AG04449 (cell line): ENCODE measurements at regions not wholly inside any gene's neighbourhood (a gene's known extent, or its start where the extent isn't known, plus 50 kb on each side); places are given as distances from the start of the nearest gene placed in this dataset.

Experiments used
- CTCF ChIA-PET: fragments of 350-600 bp; formaldehyde crosslinking; extraction: SDS; loops from one replicate; lab custom pipeline; 2021; ENCODE audit warnings: antibody characterized with exemption; lab: Yijun Ruan, JAX
- POLR2A ChIA-PET: fragments of 400-600, 350-600 bp; formaldehyde crosslinking; extraction: SDS; loops from one replicate; lab custom pipeline; 2020; ENCODE audit warnings: antibody characterized with exemption, inconsistent platforms; lab: Yijun Ruan, JAX
- DNase-seq: peaks from one replicate; pipeline ENCODE4 v3.0.0-alpha.2; 2010; ENCODE audit warnings: low read depth, low spot score
- H3K4me3 ChIP-seq: 2 replicates; pipeline ENCODE4 v1.5.1; 2011; ENCODE audit warnings: low read depth, mild to moderate bottlenecking, control low read depth, low read length
- TF ChIP-seq, protein P1 (sequence below): IDR thresholded peaks from one replicate; pipeline ENCODE4 v1.5.1; 2011; ENCODE audit warnings: mild to moderate bottlenecking, moderate library complexity, low read length, control low read depth, inconsistent platforms; ENCODE audit not compliant: insufficient read depth; ENCODE audit errors: missing control alignments

DNA sequence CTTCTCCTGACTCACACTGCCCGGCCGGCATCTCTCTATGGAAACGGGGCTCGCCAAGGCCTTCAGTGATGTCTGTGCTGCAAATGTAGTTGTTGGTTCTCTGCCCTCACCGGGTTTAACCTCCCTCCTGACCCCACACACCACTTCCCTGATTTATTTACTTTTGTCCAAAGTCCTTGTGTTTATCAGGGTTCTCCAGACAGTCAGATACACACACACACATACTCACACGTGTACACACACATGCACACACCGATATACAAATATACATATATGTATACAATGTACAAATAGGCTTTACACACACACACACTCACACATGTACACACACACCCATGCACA, 647.0 kb downstream of the BRD1 start:
- TF ChIP-seq, protein P1, sequence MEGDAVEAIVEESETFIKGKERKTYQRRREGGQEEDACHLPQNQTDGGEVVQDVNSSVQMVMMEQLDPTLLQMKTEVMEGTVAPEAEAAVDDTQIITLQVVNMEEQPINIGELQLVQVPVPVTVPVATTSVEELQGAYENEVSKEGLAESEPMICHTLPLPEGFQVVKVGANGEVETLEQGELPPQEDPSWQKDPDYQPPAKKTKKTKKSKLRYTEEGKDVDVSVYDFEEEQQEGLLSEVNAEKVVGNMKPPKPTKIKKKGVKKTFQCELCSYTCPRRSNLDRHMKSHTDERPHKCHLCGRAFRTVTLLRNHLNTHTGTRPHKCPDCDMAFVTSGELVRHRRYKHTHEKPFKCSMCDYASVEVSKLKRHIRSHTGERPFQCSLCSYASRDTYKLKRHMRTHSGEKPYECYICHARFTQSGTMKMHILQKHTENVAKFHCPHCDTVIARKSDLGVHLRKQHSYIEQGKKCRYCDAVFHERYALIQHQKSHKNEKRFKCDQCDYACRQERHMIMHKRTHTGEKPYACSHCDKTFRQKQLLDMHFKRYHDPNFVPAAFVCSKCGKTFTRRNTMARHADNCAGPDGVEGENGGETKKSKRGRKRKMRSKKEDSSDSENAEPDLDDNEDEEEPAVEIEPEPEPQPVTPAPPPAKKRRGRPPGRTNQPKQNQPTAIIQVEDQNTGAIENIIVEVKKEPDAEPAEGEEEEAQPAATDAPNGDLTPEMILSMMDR, result no peak
- H3K4me3 ChIP-seq, result no peak overlapping the region
- no peak for DNase-seq
- ChIA-PET POLR2A (no interaction called here), CTCF (no interaction called here)

GRCh38 chr22:49179886-49180682, 647.6 kb downstream of the BRD1 start:
- no peak for DNase-seq
- H3K4me3 ChIP-seq, result no peak overlapping the region
- ChIA-PET POLR2A (no interaction called here), CTCF (no interaction called here)
- TF ChIP-seq, protein P1, result no peak

- no peak for DNase-seq
- no peak overlapping the region for H3K4me3 ChIP-seq
- ChIA-PET POLR2A (no interaction called here), CTCF (no interaction called here)
- TF ChIP-seq, protein P1, result no peak
These were observed 648.5 kb downstream of the BRD1 start for GRCh38 chr22:49179175-49179574.

GRCh38 chr22:49178246-49179005, 649.2 kb downstream of the BRD1 start:
- no peak overlapping the region for H3K4me3 ChIP-seq
- DNase-seq, result no peak
- ChIA-PET CTCF (no interaction called here), POLR2A (no interaction called here)
- TF ChIP-seq, protein P1, result no peak

DNA sequence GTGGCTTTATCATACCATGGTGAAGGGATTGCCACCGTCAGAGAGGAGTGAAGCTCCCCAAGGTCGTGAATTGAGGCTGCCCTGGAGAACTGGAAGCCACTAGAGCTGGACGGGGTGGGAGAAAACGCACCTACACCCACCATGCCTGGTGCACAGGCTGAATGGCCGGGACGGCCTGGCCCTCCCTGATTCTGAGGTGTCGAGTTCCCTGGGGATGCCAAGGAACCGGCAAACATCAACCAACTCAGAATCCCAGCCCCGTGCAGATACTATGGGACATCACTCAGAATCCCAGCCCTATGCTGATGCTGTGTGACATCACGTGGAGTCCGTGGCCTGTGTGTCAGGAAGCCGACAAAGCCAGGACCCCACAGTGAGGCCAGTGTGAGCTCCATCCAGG, 650.0 kb downstream of the BRD1 start:
- no peak overlapping the region for H3K4me3 ChIP-seq
- TF ChIP-seq, protein P1, result no peak
- no peak for DNase-seq
- CTCF ChIA-PET, result no interaction called here
- POLR2A ChIA-PET, result no interaction called here

DNA sequence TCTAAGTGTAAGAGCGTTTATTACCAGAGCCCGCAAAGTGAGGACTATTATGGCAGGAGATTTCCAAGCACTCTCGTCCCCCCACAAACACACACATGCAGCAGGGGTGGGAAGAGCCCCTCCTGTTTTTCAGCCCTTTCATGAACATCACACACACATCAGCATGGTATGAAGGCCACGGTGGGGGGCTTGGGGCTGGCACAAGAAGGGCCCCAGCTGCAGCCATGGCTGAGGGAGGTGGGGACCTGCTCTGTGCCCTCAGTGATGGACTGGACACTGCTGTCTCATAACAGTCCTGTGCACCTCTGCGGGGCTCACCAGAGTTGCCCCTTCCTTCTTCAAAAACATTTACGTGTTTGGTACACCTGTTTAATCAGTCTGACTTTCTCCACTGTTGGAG, 650.7 kb downstream of the BRD1 start:
- TF ChIP-seq, protein P1, result no peak
- CTCF ChIA-PET, result no interaction called here
- POLR2A ChIA-PET, result no interaction called here
- H3K4me3 ChIP-seq, result no peak overlapping the region
- no peak for DNase-seq
